ENCODE measurements at regions not wholly inside any gene's neighbourhood (a gene's known extent, or its start where the extent isn't known, plus 50 kb on each side); places are given as distances from the start of the nearest gene placed in this dataset.

DNA sequence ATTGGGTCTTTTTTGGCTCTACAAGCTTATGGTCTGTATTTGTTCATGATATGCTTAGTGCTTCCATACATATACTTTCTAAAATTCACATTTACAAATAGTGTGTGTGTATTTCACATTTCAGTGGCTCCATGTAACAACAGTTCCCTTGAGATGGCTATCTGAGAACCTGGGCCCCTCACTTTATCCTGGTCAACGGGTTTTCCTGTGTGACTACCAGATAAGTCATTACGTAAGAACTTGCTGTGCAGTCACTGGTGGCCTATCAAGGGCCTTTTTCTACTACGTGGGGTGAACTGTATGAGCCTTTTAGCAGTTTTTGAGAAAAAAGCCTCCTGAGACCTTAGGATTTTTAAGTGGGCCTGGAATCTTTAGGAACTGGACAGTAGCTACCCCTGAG, 454.1 kb downstream of the PCNX1 start (continued):
- TF ChIP-seq SIN3A (IDR thresholded peaks at IDR 0.05; ENCODE audit: borderline replicate concordance in 2 of 2, control insufficient read depth in 1 of 2, low read depth in 2 of 2, low read length in 2 of 2) (no peak), RBM39 (optimal IDR thresholded peaks at IDR 0.05; ENCODE audit: low read depth, low read length) (no peak), ZNF766 (CRISPR knock-in tag; conservative IDR thresholded peaks at IDR 0.05) (0 out of 2 replicates have a peak, but pooled peaks have one; percentile 13), SNIP1 (IDR thresholded peaks at IDR 0.05; ENCODE audit: low read depth) (no peak), ZNF12 (CRISPR knock-in tag; IDR thresholded peaks at IDR 0.05) (no peak), EP300 (IDR thresholded peaks at IDR 0.05; ENCODE audit: low read length) (peak; percentile 95), CCNT2 (IDR thresholded peaks at IDR 0.05; ENCODE audit: borderline replicate concordance, extremely low read depth, insufficient read length, low read depth, low read length) (peak; percentile 44), ELF1 (tag; IDR thresholded peaks at IDR 0.05) (no peak), SMC3 (conservative IDR thresholded peaks at IDR 0.05; ENCODE audit: insufficient read depth, low read depth, low read length) (no peak), SMARCE1 (IDR thresholded peaks at IDR 0.05) (peak; percentile 69), ZFP30 (CRISPR knock-in tag; IDR thresholded peaks at IDR 0.05; ENCODE audit: borderline replicate concordance) (no peak), FOXK2 (conservative IDR thresholded peaks at IDR 0.05 in 1 of 2, IDR thresholded peaks at IDR 0.05 in 1 of 2; ENCODE audit: low read depth in 2 of 2) (no peak), GATA2 (CRISPR knock-in tag; IDR thresholded peaks at IDR 0.05) (0 out of 2 replicates have a peak, but pooled peaks have one; percentile 29), FOSL1 (tag; conservative IDR thresholded peaks at IDR 0.05) (peak; percentile 37), KDM1A (IDR thresholded peaks at IDR 0.05) (no peak), SRSF9 (IDR thresholded peaks at IDR 0.05; ENCODE audit: borderline replicate concordance, low read depth, low read length) (no peak), RBM17 (IDR thresholded peaks at IDR 0.05; ENCODE audit: borderline replicate concordance, low read depth, low read length) (no peak), CEBPG (CRISPR knock-in tag; IDR thresholded peaks at IDR 0.05) (no peak), CEBPG (tag; conservative IDR thresholded peaks at IDR 0.05 in 1 of 2, IDR thresholded peaks at IDR 0.05 in 1 of 2) (peak; percentile 50 to 65; a peak in 2 of 4 replicates)
- TF ChIP-seq, protein P1, sequence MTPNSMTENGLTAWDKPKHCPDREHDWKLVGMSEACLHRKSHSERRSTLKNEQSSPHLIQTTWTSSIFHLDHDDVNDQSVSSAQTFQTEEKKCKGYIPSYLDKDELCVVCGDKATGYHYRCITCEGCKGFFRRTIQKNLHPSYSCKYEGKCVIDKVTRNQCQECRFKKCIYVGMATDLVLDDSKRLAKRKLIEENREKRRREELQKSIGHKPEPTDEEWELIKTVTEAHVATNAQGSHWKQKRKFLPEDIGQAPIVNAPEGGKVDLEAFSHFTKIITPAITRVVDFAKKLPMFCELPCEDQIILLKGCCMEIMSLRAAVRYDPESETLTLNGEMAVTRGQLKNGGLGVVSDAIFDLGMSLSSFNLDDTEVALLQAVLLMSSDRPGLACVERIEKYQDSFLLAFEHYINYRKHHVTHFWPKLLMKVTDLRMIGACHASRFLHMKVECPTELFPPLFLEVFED (CRISPR knock-in tag; conservative IDR thresholded peaks at IDR 0.05): no peak
- TF ChIP-seq, protein P2, sequence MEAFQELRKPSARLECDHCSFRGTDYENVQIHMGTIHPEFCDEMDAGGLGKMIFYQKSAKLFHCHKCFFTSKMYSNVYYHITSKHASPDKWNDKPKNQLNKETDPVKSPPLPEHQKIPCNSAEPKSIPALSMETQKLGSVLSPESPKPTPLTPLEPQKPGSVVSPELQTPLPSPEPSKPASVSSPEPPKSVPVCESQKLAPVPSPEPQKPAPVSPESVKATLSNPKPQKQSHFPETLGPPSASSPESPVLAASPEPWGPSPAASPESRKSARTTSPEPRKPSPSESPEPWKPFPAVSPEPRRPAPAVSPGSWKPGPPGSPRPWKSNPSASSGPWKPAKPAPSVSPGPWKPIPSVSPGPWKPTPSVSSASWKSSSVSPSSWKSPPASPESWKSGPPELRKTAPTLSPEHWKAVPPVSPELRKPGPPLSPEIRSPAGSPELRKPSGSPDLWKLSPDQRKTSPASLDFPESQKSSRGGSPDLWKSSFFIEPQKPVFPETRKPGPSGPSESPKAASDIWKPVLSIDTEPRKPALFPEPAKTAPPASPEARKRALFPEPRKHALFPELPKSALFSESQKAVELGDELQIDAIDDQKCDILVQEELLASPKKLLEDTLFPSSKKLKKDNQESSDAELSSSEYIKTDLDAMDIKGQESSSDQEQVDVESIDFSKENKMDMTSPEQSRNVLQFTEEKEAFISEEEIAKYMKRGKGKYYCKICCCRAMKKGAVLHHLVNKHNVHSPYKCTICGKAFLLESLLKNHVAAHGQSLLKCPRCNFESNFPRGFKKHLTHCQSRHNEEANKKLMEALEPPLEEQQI (IDR thresholded peaks at IDR 0.05): no peak
- TF ChIP-seq, protein P3, sequence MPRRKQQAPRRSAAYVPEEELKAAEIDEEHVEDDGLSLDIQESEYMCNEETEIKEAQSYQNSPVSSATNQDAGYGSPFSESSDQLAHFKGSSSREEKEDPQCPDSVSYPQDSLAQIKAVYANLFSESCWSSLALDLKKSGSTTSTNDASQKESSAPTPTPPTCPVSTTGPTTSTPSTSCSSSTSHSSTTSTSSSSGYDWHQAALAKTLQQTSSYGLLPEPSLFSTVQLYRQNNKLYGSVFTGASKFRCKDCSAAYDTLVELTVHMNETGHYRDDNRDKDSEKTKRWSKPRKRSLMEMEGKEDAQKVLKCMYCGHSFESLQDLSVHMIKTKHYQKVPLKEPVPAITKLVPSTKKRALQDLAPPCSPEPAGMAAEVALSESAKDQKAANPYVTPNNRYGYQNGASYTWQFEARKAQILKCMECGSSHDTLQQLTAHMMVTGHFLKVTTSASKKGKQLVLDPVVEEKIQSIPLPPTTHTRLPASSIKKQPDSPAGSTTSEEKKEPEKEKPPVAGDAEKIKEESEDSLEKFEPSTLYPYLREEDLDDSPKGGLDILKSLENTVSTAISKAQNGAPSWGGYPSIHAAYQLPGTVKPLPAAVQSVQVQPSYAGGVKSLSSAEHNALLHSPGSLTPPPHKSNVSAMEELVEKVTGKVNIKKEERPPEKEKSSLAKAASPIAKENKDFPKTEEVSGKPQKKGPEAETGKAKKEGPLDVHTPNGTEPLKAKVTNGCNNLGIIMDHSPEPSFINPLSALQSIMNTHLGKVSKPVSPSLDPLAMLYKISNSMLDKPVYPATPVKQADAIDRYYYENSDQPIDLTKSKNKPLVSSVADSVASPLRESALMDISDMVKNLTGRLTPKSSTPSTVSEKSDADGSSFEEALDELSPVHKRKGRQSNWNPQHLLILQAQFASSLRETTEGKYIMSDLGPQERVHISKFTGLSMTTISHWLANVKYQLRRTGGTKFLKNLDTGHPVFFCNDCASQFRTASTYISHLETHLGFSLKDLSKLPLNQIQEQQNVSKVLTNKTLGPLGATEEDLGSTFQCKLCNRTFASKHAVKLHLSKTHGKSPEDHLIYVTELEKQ (CRISPR knock-in tag; IDR thresholded peaks at IDR 0.05): no peak

Measured in K562 (cell line).